ENCODE measurements at regions not wholly inside any gene's neighbourhood (a gene's known extent, or its start where the extent isn't known, plus 50 kb on each side); places are given as distances from the start of the nearest gene placed in this dataset.

DNA sequence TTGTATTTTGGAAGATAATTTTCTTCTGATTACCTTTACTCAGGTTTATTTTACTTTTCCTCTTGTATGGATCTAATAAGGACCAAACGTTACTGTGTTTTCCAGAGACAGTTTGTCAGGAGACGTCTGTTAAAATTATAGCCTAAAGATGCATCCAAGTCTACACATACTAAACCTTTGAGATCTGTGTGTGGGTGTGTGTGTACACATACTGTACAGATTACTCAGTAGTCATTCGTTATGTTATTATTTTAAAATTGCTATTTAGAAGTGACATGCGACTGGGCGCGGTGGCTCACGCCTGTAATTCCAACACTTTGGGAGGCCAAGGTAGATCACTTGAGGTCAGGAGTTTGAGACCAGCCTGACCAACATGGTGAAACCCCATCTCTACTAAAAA lies 51.6 kb upstream of the CNTLN start:
- no peak for TF ChIP-seq EZH2 (IDR thresholded peaks at IDR 0.05; ENCODE audit: low read depth, unreplicated experiment)
- TF ChIP-seq, protein P1, sequence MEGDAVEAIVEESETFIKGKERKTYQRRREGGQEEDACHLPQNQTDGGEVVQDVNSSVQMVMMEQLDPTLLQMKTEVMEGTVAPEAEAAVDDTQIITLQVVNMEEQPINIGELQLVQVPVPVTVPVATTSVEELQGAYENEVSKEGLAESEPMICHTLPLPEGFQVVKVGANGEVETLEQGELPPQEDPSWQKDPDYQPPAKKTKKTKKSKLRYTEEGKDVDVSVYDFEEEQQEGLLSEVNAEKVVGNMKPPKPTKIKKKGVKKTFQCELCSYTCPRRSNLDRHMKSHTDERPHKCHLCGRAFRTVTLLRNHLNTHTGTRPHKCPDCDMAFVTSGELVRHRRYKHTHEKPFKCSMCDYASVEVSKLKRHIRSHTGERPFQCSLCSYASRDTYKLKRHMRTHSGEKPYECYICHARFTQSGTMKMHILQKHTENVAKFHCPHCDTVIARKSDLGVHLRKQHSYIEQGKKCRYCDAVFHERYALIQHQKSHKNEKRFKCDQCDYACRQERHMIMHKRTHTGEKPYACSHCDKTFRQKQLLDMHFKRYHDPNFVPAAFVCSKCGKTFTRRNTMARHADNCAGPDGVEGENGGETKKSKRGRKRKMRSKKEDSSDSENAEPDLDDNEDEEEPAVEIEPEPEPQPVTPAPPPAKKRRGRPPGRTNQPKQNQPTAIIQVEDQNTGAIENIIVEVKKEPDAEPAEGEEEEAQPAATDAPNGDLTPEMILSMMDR (conservative IDR thresholded peaks at IDR 0.05; ENCODE audit: low read depth in 2 of 2) = no peak
- TF ChIP-seq, protein P2, sequence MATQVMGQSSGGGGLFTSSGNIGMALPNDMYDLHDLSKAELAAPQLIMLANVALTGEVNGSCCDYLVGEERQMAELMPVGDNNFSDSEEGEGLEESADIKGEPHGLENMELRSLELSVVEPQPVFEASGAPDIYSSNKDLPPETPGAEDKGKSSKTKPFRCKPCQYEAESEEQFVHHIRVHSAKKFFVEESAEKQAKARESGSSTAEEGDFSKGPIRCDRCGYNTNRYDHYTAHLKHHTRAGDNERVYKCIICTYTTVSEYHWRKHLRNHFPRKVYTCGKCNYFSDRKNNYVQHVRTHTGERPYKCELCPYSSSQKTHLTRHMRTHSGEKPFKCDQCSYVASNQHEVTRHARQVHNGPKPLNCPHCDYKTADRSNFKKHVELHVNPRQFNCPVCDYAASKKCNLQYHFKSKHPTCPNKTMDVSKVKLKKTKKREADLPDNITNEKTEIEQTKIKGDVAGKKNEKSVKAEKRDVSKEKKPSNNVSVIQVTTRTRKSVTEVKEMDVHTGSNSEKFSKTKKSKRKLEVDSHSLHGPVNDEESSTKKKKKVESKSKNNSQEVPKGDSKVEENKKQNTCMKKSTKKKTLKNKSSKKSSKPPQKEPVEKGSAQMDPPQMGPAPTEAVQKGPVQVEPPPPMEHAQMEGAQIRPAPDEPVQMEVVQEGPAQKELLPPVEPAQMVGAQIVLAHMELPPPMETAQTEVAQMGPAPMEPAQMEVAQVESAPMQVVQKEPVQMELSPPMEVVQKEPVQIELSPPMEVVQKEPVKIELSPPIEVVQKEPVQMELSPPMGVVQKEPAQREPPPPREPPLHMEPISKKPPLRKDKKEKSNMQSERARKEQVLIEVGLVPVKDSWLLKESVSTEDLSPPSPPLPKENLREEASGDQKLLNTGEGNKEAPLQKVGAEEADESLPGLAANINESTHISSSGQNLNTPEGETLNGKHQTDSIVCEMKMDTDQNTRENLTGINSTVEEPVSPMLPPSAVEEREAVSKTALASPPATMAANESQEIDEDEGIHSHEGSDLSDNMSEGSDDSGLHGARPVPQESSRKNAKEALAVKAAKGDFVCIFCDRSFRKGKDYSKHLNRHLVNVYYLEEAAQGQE (IDR thresholded peaks at IDR 0.05; ENCODE audit: unreplicated experiment) = no peak
- no peak for TF ChIP-seq POLR2AphosphoS5 (IDR thresholded peaks at IDR 0.05; ENCODE audit: low read depth)
- TF ChIP-seq EZH2phosphoT487 (IDR thresholded peaks at IDR 0.05; ENCODE audit: unreplicated experiment) = no peak
- TF ChIP-seq JUNB (IDR thresholded peaks at IDR 0.05; ENCODE audit: unreplicated experiment) = no peak
- TF ChIP-seq, protein P3, sequence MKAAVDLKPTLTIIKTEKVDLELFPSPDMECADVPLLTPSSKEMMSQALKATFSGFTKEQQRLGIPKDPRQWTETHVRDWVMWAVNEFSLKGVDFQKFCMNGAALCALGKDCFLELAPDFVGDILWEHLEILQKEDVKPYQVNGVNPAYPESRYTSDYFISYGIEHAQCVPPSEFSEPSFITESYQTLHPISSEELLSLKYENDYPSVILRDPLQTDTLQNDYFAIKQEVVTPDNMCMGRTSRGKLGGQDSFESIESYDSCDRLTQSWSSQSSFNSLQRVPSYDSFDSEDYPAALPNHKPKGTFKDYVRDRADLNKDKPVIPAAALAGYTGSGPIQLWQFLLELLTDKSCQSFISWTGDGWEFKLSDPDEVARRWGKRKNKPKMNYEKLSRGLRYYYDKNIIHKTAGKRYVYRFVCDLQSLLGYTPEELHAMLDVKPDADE (IDR thresholded peaks at IDR 0.05) = no peak
- no peak for TF ChIP-seq NANOG (IDR thresholded peaks at IDR 0.05; ENCODE audit: borderline replicate concordance)
